Astrocyte of the spinal cord (primary cell): ENCODE measurements at regions not wholly inside any gene's neighbourhood (a gene's known extent, or its start where the extent isn't known, plus 50 kb on each side); places are given as distances from the start of the nearest gene placed in this dataset.

ENCODE experiments used
- DNase-seq: peaks from one replicate; pipeline ENCODE4 v3.0.0; 2011; ENCODE audit warnings: low read depth, low spot score
- H3K4me3 ChIP-seq: 2 replicates; pipeline ENCODE4 v1.5.1; 2011; ENCODE audit warnings: low read depth, mild to moderate bottlenecking, low read length, moderate library complexity
- CTCF ChIP-seq: IDR thresholded peaks from 2 replicates; pipeline ENCODE4 v1.5.1; 2012; ENCODE audit warnings: low read depth, mild to moderate bottlenecking, low read length, inconsistent platforms
- in situ Hi-C: cut with HindIII; loops from 2 replicates; pipeline ENCODE4 v1.10.0; 2017; ENCODE audit warnings: low sequenced_read_pairs

GRCh38 chr17:73694491-73694890 lies 50.2 kb upstream of the SDK2 start:
- TF ChIP-seq CTCF = no peak
- no peak for DNase-seq
- in situ Hi-C loops = no loop called here
- H3K4me3 ChIP-seq = no peak overlapping the region

- in situ Hi-C loops = no loop called here
- H3K4me3 ChIP-seq = no peak overlapping the region
- DNase-seq = no peak
- no peak for TF ChIP-seq CTCF
Measured at GRCh38 chr17:73695035-73695738, 50.9 kb upstream of the SDK2 start.

- in situ Hi-C loops = no loop called here
- no peak overlapping the region for H3K4me3 ChIP-seq
- no peak for DNase-seq
- TF ChIP-seq CTCF = no peak
Measured at GRCh38 chr17:73696251-73696650, 52.0 kb upstream of the SDK2 start.

GRCh38 chr17:73697872-73698271 lies 53.6 kb upstream of the SDK2 start:
- TF ChIP-seq CTCF = no peak
- in situ Hi-C loops = no loop called here
- no peak overlapping the region for H3K4me3 ChIP-seq
- no peak for DNase-seq

GRCh38 chr17:73698966-73699365 lies 54.7 kb upstream of the SDK2 start:
- no peak overlapping the region for H3K4me3 ChIP-seq
- DNase-seq = no peak
- no peak for TF ChIP-seq CTCF
- in situ Hi-C loops = no loop called here

GRCh38 chr17:73701701-73702100 lies 57.5 kb upstream of the SDK2 start:
- in situ Hi-C loops = no loop called here
- TF ChIP-seq CTCF = no peak
- DNase-seq = no peak
- no peak overlapping the region for H3K4me3 ChIP-seq

GRCh38 chr17:73703192-73703591 lies 58.9 kb upstream of the SDK2 start:
- no peak for DNase-seq
- no peak overlapping the region for H3K4me3 ChIP-seq
- no peak for TF ChIP-seq CTCF
- in situ Hi-C loops = no loop called here
